ENCODE measurements at regions not wholly inside any gene's neighbourhood (a gene's known extent, or its start where the extent isn't known, plus 50 kb on each side); places are given as distances from the start of the nearest gene placed in this dataset.

- no peak for DNase-seq
Observed at GRCh38 chr16:74094514-74094913, 202.1 kb upstream of the PSMD7 start.

- no peak for DNase-seq
Observed at GRCh38 chr16:74092336-74092735, 204.3 kb upstream of the PSMD7 start.

GRCh38 chr16:74090871-74091270 lies 205.7 kb upstream of the PSMD7 start:
- no peak for DNase-seq

- no peak for DNase-seq
Observed at GRCh38 chr16:74083541-74083940, 213.1 kb upstream of the PSMD7 start.

GRCh38 chr16:74080311-74080710 lies 216.3 kb upstream of the PSMD7 start:
- DNase-seq, result no peak

GRCh38 chr16:74079232-74079586 lies 217.4 kb upstream of the PSMD7 start:
- DNase-seq, result no peak

GRCh38 chr16:74078511-74079231 lies 217.9 kb upstream of the PSMD7 start:
- no peak for DNase-seq

GRCh38 chr16:74076568-74076967 lies 220.0 kb upstream of the PSMD7 start:
- DNase-seq, result no peak

- DNase-seq, result no peak
Observed at GRCh38 chr16:74075393-74075792, 221.2 kb upstream of the PSMD7 start.

- no peak for DNase-seq
Observed at GRCh38 chr16:74073456-74073855, 223.2 kb upstream of the PSMD7 start.

- DNase-seq, result no peak
Observed at GRCh38 chr16:74071996-74072535, 224.5 kb upstream of the PSMD7 start.

GRCh38 chr16:74070237-74070636 lies 226.4 kb upstream of the PSMD7 start:
- DNase-seq, result no peak

GRCh38 chr16:74064120-74064735 lies 232.4 kb upstream of the PSMD7 start:
- no peak for DNase-seq

GRCh38 chr16:74053826-74054225 lies 242.8 kb upstream of the PSMD7 start:
- no peak for DNase-seq

- DNase-seq, result no peak
Observed at GRCh38 chr16:74053312-74053711, 243.3 kb upstream of the PSMD7 start.

GRCh38 chr16:74052016-74052415 lies 244.6 kb upstream of the PSMD7 start:
- DNase-seq, result no peak

GRCh38 chr16:74049027-74049426 lies 247.6 kb upstream of the PSMD7 start:
- DNase-seq, result no peak

- DNase-seq, result no peak
Observed at GRCh38 chr16:74046524-74046923, 250.1 kb upstream of the PSMD7 start.

- DNase-seq, result no peak
Observed at GRCh38 chr16:74045513-74045912, 251.1 kb upstream of the PSMD7 start.

GRCh38 chr16:74035816-74036215 lies 260.8 kb upstream of the PSMD7 start:
- DNase-seq, result no peak

GRCh38 chr16:74034862-74035261 lies 261.8 kb upstream of the PSMD7 start:
- DNase-seq, result no peak

GRCh38 chr16:74034200-74034599 lies 262.4 kb upstream of the PSMD7 start:
- no peak for DNase-seq

GRCh38 chr16:74033441-74033995 lies 263.1 kb upstream of the PSMD7 start:
- no peak for DNase-seq

- no peak for DNase-seq
Observed at GRCh38 chr16:74031551-74031950, 265.1 kb upstream of the PSMD7 start.

All from activated CD4-positive, alpha-beta T cell treated with anti-CD3 and anti-CD28 coated beads for 48 hours (primary cell).